Neural cell (in vitro differentiated cells): ENCODE measurements at regions not wholly inside any gene's neighbourhood (a gene's known extent, or its start where the extent isn't known, plus 50 kb on each side); places are given as distances from the start of the nearest gene placed in this dataset.
"Not testable (repeated sequence)": the region's sequence is repeated elsewhere in the genome, so short reads cannot be mapped to it uniquely, and the experiment has no call there.

Experiments
- H2AFZ ChIP-seq: fragments of 200-600, 300-800 bp; sonication (generic), shearing (Covaris generic); 2 replicates; pipeline ENCODE4 v1.6.0; 2014; ENCODE audit warnings: low read depth, mild to moderate bottlenecking, antibody characterized with exemption, low read length, moderate library complexity
- H3F3A ChIP-seq: fragments of 200-600 bp; shearing (Covaris generic); 2 replicates; pipeline ENCODE4 v1.6.1; 2016; ENCODE audit warnings: mild to moderate bottlenecking, moderate library complexity, mixed read lengths, antibody characterized with exemption, low read length; ENCODE audit not compliant: insufficient read depth, poor library complexity, severe bottlenecking
- H3K27ac ChIP-seq: fragments of 200-600, 300-800 bp; sonication (generic), shearing (Covaris generic); 2 replicates; pipeline ENCODE4 v1.5.1; 2014; ENCODE audit warnings: mild to moderate bottlenecking, low read length, moderate library complexity
- H3K27me3 ChIP-seq: fragments of 300-800, 200-600 bp; sonication (generic), shearing (Covaris generic); 2 replicates; pipeline ENCODE4 v1.6.0; 2014; ENCODE audit warnings: mild to moderate bottlenecking, low read depth, low read length, moderate library complexity; ENCODE audit not compliant: insufficient read depth
- H3K36me3 ChIP-seq: fragments of 300-800, 200-600 bp; sonication (generic), shearing (Covaris generic); 2 replicates; pipeline ENCODE4 v1.5.1; 2014; ENCODE audit warnings: mild to moderate bottlenecking, antibody characterized with exemption, low read length, moderate library complexity; ENCODE audit not compliant: insufficient read depth
- H3K4me2 ChIP-seq: fragments of 300-800, 200-600 bp; sonication (generic), shearing (Covaris generic); 2 replicates; pipeline ENCODE4 v1.6.0; 2014; ENCODE audit warnings: mild to moderate bottlenecking, low read length
- H3K4me3 ChIP-seq: fragments of 300-800, 200-600 bp; sonication (generic), shearing (Covaris generic); 2 replicates; pipeline ENCODE4 v1.5.1; 2014; ENCODE audit warnings: mild to moderate bottlenecking, low read length, moderate library complexity
- H3K79me2 ChIP-seq: fragments of 200-600 bp; shearing (Covaris generic); replicated peaks from 2 replicates; pipeline ENCODE4 v1.6.0; 2014; ENCODE audit warnings: mild to moderate bottlenecking, low read length, moderate library complexity; ENCODE audit not compliant: insufficient read depth
- H3K9ac ChIP-seq: fragments of 300-800, 200-600 bp; sonication (generic), shearing (Covaris generic); 2 replicates; pipeline ENCODE4 v1.6.1; 2016; ENCODE audit warnings: mild to moderate bottlenecking, low read length, mixed read lengths
- H3K9me2 ChIP-seq: fragments of 200-600 bp; shearing (Covaris generic); 2 replicates; pipeline ENCODE4 v1.6.1; 2016; ENCODE audit warnings: mild to moderate bottlenecking, low read length, mixed read lengths; ENCODE audit not compliant: insufficient read depth
- H3K9me3 ChIP-seq: fragments of 200-600, 300-800 bp; sonication (generic), shearing (Covaris generic); 2 replicates; pipeline ENCODE4 v1.6.1; 2016; ENCODE audit warnings: mild to moderate bottlenecking, mixed run types, low read length, moderate library complexity, mixed read lengths
- H4K20me1 ChIP-seq: fragments of 200-600 bp; shearing (Covaris generic); 2 replicates; pipeline ENCODE4 v1.6.1; 2016; ENCODE audit warnings: mild to moderate bottlenecking, mixed run types; ENCODE audit not compliant: insufficient read depth
- CTCF ChIP-seq: fragments of 450-650 bp; IDR thresholded peaks from 2 replicates; pipeline ENCODE4 v1.5.1; 2014; ENCODE audit warnings: antibody characterized with exemption, mild to moderate bottlenecking, moderate library complexity; ENCODE audit not compliant: poor library complexity, severe bottlenecking
- EP300 ChIP-seq: fragments of 450-650 bp; conservative IDR thresholded peaks from 2 replicates; pipeline ENCODE4 v1.6.1; 2014; ENCODE audit warnings: antibody characterized with exemption, mild to moderate bottlenecking, moderate library complexity; ENCODE audit not compliant: poor library complexity, severe bottlenecking
- EZH2 ChIP-seq: fragments of 200-600, 300-800 bp; shearing (Covaris generic), sonication (generic); IDR thresholded peaks from 2 replicates; pipeline ENCODE4 v1.6.1; 2014; ENCODE audit warnings: antibody characterized with exemption, low read length, borderline replicate concordance, mild to moderate bottlenecking; ENCODE audit not compliant: insufficient read depth, poor library complexity, severe bottlenecking
- MXI1 ChIP-seq: fragments of 450-650 bp; conservative IDR thresholded peaks from 2 replicates; pipeline ENCODE4 v1.6.1; 2014; ENCODE audit warnings: antibody characterized with exemption, mild to moderate bottlenecking; ENCODE audit not compliant: poor library complexity, severe bottlenecking
- POLR2AphosphoS5 ChIP-seq: IDR thresholded peaks from 2 replicates; pipeline ENCODE4 v1.6.1; 2012
- RAD21 ChIP-seq: fragments of 450-650 bp; conservative IDR thresholded peaks from 2 replicates; pipeline ENCODE4 v1.6.1; 2014; ENCODE audit warnings: antibody characterized with exemption, mild to moderate bottlenecking, moderate library complexity
- REST ChIP-seq: IDR thresholded peaks from 2 replicates; pipeline ENCODE4 v1.6.1; 2012; ENCODE audit warnings: borderline replicate concordance
- SMC3 ChIP-seq: fragments of 450-650 bp; conservative IDR thresholded peaks from 2 replicates; pipeline ENCODE4 v1.6.1; 2014; ENCODE audit warnings: antibody characterized with exemption, mild to moderate bottlenecking, moderate library complexity; ENCODE audit not compliant: poor library complexity
- TAF1 ChIP-seq: IDR thresholded peaks from 2 replicates; pipeline ENCODE4 v1.6.1; 2012; ENCODE audit warnings: low read depth

GRCh38 chr11:13216019-13216710, 61.4 kb upstream of the BMAL1 start:
- no peak overlapping the region for H3K4me3 ChIP-seq
- no peaks in the 10 kb centered on the region for H3K36me3 ChIP-seq
- no peak overlapping the region for H2AFZ ChIP-seq
- H3K9ac ChIP-seq, result no peak overlapping the region
- H3K27ac ChIP-seq, result no peak overlapping the region
- H3K9me2 ChIP-seq, result no peaks in the 10 kb centered on the region
- no peak overlapping the region for H3K4me2 ChIP-seq
- no peaks in the 10 kb centered on the region for H3K27me3 ChIP-seq
- H3F3A ChIP-seq, result no peaks in the 10 kb centered on the region
- no peaks in the 10 kb centered on the region for H3K9me3 ChIP-seq
- no peaks in the 10 kb centered on the region for H3K79me2 ChIP-seq
- no peaks in the 10 kb centered on the region for H4K20me1 ChIP-seq
- no peak for TF ChIP-seq EP300
- no peak for TF ChIP-seq RAD21
- no peak for TF ChIP-seq MXI1
- TF ChIP-seq REST, result no peak
- TF ChIP-seq EZH2, result no peak
- no peak for TF ChIP-seq CTCF
- no peak for TF ChIP-seq TAF1
- TF ChIP-seq POLR2AphosphoS5, result no peak
- TF ChIP-seq SMC3, result no peak

GRCh38 chr11:13216711-13217075, 60.9 kb upstream of the BMAL1 start:
- TF ChIP-seq CTCF (no peak), EZH2 (no peak)
- Histone ChIP-seq H4K20me1 (no peaks in the 10 kb centered on the region), H3K27ac (no peak overlapping the region), H3K9me2 (no peaks in the 10 kb centered on the region), H3K79me2 (no peaks in the 10 kb centered on the region), H3K4me2 (no peak overlapping the region), H3K27me3 (no peaks in the 10 kb centered on the region), H3K9me3 (no peaks in the 10 kb centered on the region), H3K9ac (no peak overlapping the region), H3K36me3 (no peaks in the 10 kb centered on the region), H3K4me3 (no peak overlapping the region), H2AFZ (no peak overlapping the region), H3F3A (no peaks in the 10 kb centered on the region)

- H3K4me2 ChIP-seq, H2AFZ ChIP-seq, H3K9ac ChIP-seq, H3K27me3 ChIP-seq, H3K4me3 ChIP-seq, H3K9me3 ChIP-seq, H3K36me3 ChIP-seq, H3F3A ChIP-seq, H3K27ac ChIP-seq, H4K20me1 ChIP-seq, H3K79me2 ChIP-seq, H3K9me2 ChIP-seq: not testable (repeated sequence)
Observed at GRCh38 chr11:13218685-13219084, 58.9 kb upstream of the BMAL1 start.
